DMS114 treated with DMSO at 0.1 percent for 48 hours (cell line): ENCODE measurements at regions not wholly inside any gene's neighbourhood (a gene's known extent, or its start where the extent isn't known, plus 50 kb on each side); places are given as distances from the start of the nearest gene placed in this dataset.
"Not testable (repeated sequence)": the region's sequence is repeated elsewhere in the genome, so short reads cannot be mapped to it uniquely, and the experiment has no call there.

ENCODE experiments used
- DNase-seq: peaks from one replicate; lab custom pipeline; 2025; ENCODE audit not compliant: unreplicated experiment; lab: John Stamatoyannopoulos, UW

- DNase-seq: no peak
These were observed 83.9 kb upstream of the SLC39A10 start for GRCh38 chr2:195572895-195573683.

DNA sequence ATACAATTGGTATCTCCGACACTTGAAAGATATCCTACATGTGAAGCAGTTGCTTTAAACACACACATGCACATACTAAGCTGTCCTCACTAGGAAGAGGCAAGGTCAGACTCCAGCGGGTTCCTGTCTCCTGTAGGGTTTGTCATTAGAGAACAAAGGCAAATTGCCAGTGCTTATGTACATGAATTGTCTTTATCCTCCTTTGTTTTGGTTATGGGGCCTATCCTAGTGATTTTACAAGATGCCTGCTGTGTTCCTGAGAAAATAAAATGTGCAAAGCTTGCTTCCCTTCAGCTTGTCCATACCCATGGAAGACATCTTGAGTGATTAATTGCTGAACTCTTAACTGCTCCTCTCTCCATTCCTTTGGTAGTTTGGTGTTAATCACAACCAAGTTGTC lies 86.7 kb upstream of the SLC39A10 start:
- DNase-seq: no peak

DNA sequence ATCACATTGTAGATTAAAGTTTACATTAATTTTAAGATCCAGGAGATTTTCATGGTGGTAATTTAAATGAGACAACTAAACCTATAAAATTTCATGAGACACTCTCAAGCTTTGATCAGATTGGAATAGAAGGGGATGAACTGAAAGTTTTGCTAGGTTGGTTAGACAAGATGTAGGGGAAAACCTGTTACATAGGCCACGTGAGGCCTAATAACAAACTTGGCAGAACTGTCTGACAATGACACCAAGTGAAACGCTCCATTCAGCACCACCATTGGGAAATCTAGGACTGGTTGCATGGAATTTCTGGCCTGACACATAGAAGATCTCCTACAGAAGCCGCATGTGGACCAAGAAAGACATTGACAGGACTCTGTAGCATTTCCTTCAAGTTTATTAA lies 87.8 kb upstream of the SLC39A10 start:
- DNase-seq: no peak

- not testable (repeated sequence) for DNase-seq
These were observed 92.3 kb upstream of the SLC39A10 start for GRCh38 chr2:195564625-195565135.

DNA sequence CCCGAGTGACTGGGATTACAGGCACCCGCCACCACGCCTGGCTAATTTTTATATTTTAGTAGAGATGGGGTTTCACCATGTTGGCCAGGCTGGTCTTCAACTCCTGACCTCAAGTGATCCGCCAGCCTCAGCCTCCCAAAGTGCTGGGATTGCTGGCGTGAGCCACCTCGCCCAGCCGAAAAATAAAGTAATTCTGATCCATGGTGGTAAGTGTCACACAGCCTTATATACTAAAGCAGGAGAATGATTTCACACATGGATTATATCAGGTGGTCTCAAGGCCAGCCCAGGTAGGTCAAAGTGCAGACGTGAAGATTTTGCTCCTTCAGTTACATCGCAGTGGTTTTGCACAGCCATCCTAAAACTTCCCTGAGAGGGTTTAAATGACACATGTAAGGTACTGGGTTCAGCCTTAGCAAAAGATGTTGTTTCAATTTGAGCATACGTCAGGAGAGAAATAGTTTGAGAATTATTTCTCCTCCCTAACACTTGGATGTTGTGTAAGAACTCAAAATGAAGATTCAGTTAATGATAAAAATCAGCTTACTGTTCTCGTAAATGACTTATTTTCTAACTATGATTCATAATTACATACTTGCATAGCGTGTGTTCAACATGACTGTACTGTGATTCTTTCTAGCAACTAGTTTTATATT lies 93.0 kb upstream of the SLC39A10 start:
- DNase-seq: no peak

GRCh38 chr2:195562570-195563566 lies 94.2 kb upstream of the SLC39A10 start:
- DNase-seq: no peak

GRCh38 chr2:195561116-195561921 lies 95.7 kb upstream of the SLC39A10 start:
- no peak for DNase-seq

DNA sequence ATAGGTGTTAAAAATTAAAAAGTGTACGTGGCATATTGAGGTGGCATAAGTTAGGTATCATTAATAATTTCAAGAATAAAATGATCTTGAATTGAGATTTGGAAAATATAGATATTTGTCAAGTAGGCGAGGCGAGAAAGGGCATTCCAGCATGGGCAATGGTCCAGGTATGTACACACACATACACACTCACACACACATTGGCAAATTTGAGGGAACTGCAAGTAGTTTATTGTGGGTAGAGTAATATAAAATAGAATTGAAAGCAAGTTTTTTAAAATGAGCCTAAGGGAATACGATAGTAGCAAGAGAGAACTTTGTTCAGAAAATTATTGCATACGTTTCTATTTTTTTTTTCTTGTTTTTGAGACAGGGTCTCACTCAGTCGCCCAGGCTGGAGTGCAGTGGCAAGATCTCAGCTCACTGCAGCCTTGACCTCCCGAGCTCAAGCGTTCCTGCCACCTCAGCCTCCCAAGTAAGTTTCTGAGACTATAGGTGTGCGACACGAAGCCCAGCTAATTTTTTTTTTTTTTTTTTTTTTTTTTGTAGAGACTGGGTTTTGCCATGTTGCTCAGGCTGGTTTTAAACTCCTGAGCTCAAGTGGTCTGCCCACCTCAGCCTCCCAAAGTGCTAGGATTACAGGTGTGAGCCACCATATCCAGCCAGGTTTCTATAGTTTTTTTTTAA lies 96.7 kb upstream of the SLC39A10 start:
- DNase-seq: no peak

GRCh38 chr2:195559431-195559914 lies 97.6 kb upstream of the SLC39A10 start:
- no peak for DNase-seq

DNA sequence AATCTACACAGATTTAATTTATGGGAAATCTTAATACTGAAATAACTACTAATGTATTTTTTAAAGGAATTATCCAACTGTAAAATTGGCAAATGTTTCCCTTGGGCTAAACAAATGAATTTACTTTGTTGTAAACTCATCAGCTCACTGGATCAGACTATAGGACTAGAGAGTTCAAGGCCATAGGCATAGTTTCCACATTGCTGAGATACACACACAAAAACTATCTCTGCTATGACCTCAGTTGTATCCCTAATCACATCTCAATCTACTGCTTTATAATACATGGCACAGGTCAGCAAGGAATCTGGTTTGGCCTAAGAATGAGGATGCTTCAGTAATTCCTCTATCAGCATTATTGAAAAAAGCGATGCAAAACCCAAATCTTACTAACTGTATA lies 101.1 kb upstream of the SLC39A10 start:
- DNase-seq: no peak

DNA sequence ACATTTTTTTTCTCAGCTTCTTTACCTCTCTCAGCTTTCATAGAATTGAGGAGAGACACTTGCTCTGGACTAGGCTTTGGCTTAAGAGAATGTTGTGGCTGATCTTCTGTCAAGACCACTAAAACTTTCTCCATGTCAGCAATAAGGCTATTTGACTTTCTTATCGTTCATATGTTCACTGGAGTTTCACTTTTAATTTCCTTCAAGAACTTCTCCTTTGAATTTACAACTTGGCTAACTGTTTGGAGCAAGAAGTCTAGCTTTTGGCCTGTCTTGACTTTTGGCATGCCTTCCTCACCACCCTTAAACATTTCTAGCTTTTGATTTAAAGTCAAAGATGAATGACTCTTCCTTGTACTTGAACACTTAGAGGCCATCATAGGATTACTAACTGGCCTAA lies 104.4 kb upstream of the SLC39A10 start:
- DNase-seq: no peak

GRCh38 chr2:195548198-195548940 lies 108.7 kb upstream of the SLC39A10 start:
- DNase-seq: no peak

GRCh38 chr2:195547268-195547840 lies 109.7 kb upstream of the SLC39A10 start:
- DNase-seq: not testable (repeated sequence)

DNA sequence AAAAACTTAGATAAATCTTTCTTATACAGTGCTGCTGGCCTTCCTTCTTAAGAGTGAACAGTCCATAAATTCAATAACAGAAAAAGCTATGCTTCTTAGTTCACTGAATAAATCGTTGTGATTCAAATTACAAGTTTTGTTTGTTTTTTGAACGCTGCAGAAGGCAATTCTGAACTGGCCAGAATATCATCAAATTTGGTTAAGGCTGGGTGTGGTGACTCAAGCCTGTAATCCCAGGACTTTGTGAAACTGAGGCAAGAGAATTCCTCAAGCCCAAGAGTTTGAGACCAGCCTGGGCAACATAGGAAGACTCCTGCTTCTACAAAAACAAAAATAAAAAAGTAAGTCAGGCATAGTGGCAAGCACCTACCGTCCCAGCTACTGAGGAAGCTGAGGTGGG lies 111.2 kb upstream of the SLC39A10 start:
- DNase-seq: no peak

GRCh38 chr2:195543902-195544894 lies 112.8 kb upstream of the SLC39A10 start:
- DNase-seq: no peak

GRCh38 chr2:195543063-195543462 lies 114.0 kb upstream of the SLC39A10 start:
- DNase-seq: no peak

DNA sequence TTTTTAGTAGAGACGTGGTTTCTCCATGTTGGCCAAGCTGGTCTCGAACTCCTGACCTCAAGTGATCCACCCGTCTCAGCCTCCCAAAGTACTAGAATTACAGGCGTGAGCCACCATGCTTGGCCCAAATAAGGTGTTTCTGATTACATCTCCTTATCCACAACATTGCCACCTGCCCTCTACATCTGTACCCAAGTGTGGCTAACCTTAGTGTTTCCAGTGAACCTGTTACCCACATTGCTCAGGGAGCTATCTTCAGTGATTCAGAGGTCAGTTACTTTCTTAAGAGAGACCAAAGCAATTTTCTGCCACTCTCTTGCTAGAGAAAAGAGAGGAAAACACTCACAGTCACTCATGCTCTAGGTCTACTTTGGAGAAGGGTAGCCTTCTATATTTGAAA lies 115.0 kb upstream of the SLC39A10 start:
- DNase-seq: no peak
